IMR-90 (cell line): ENCODE measurements at regions not wholly inside any gene's neighbourhood (a gene's known extent, or its start where the extent isn't known, plus 50 kb on each side); places are given as distances from the start of the nearest gene placed in this dataset.

Source experiments
- ATAC-seq: fragments of 200-7000 bp; cut with Tn5 transposase; 2 replicates; pipeline ENCODE4 v1.9.1; 2020; ENCODE audit warnings: low read depth, mild to moderate bottlenecking, moderate library complexity
- BruUV-seq: library from RNA; stranded (reverse); fragments of 400-500 nt; replicated peaks from 2 replicates; lab custom pipeline; 2021; lab: Mats Ljungman, UMichigan
- CTCF ChIA-PET: fragments of 300-600 bp; formaldehyde crosslinking; extraction: SDS; loops from one replicate; lab custom pipeline; 2021; ENCODE audit warnings: antibody characterized with exemption; lab: Yijun Ruan, JAX
- POLR2A ChIA-PET: fragments of 300-600 bp; sonication (Branson Sonifier 250); formaldehyde crosslinking; loops from one replicate; lab custom pipeline; 2022; ENCODE audit warnings: antibody characterized with exemption; ENCODE audit not compliant: unreplicated experiment; lab: Charles Lee
- DNase-seq: peaks from one replicate; pipeline ENCODE4 v3.0.0; 2013
- H2AFZ ChIP-seq: replicated peaks from 2 replicates; pipeline ENCODE3; 2013; ENCODE audit warnings: low read length, mild to moderate bottlenecking; ENCODE audit not compliant: poor library complexity
- H2AK5ac ChIP-seq: 2 replicates; pipeline ENCODE4 v1.6.1; 2013; ENCODE audit warnings: low read depth, low read length, inconsistent platforms
- H2AK9ac ChIP-seq: replicated peaks from 2 replicates; pipeline ENCODE3; 2013; ENCODE audit warnings: mild to moderate bottlenecking, low read depth, low read length, moderate library complexity; ENCODE audit not compliant: poor library complexity
- H2BK120ac ChIP-seq: 2 replicates; pipeline ENCODE4 v1.6.1; 2013; ENCODE audit warnings: low read depth, low read length, inconsistent platforms
- H2BK15ac ChIP-seq: 3 replicates; pipeline ENCODE4 v1.6.1; 2013; ENCODE audit warnings: low read depth, low read length, inconsistent platforms
- H2BK20ac ChIP-seq: 2 replicates; pipeline ENCODE4 v1.6.1; 2013; ENCODE audit warnings: low read depth, mild to moderate bottlenecking, inconsistent platforms, low read length, moderate library complexity
- H2BK5ac ChIP-seq: 2 replicates; pipeline ENCODE4 v1.6.1; 2013; ENCODE audit warnings: mild to moderate bottlenecking, low read depth, low read length, inconsistent platforms; ENCODE audit not compliant: poor library complexity, severe bottlenecking
- H3K14ac ChIP-seq: replicated peaks from 2 replicates; pipeline ENCODE4 v1.6.1; 2013; ENCODE audit warnings: low read depth, low read length, inconsistent platforms
- H3K18ac ChIP-seq: 2 replicates; pipeline ENCODE4 v1.6.1; 2013; ENCODE audit warnings: low read depth, low read length, control low read depth
- H3K23ac ChIP-seq: 2 replicates; pipeline ENCODE4 v1.6.1; 2013; ENCODE audit warnings: low read depth, low read length, inconsistent platforms
- H3K27ac ChIP-seq: 2 replicates; pipeline ENCODE4 v1.5.1; 2013; ENCODE audit warnings: mild to moderate bottlenecking, control low read depth, low read length; ENCODE audit not compliant: insufficient read depth
- H3K27me3 ChIP-seq: 2 replicates; pipeline ENCODE4 v1.6.1; 2013; ENCODE audit warnings: low read length; ENCODE audit not compliant: control insufficient read depth, insufficient read depth
- H3K36me3 ChIP-seq: 2 replicates; pipeline ENCODE4 v1.6.1; 2013; ENCODE audit warnings: low read length, mixed read lengths; ENCODE audit not compliant: control insufficient read depth, insufficient read depth
- H3K4ac ChIP-seq: 2 replicates; pipeline ENCODE4 v1.6.1; 2013; ENCODE audit warnings: low read depth, low read length, inconsistent platforms
- H3K4me1 ChIP-seq: 2 replicates; pipeline ENCODE4 v1.6.1; 2013; ENCODE audit warnings: low read length, mixed read lengths; ENCODE audit not compliant: control insufficient read depth, insufficient read depth
- H3K4me2 ChIP-seq: 2 replicates; pipeline ENCODE4 v1.6.1; 2013; ENCODE audit warnings: low read depth, mild to moderate bottlenecking, control low read depth, low read length, moderate library complexity
- H3K4me3 ChIP-seq: 2 replicates; pipeline ENCODE4 v1.5.1; 2013; ENCODE audit warnings: low read depth, mild to moderate bottlenecking, control low read depth, low read length, moderate library complexity; ENCODE audit not compliant: insufficient read depth
- H3K56ac ChIP-seq: 2 replicates; pipeline ENCODE4 v1.6.1; 2013; ENCODE audit warnings: low read length, inconsistent platforms; ENCODE audit not compliant: insufficient read depth; ENCODE audit errors: extremely low read depth
- H3K79me1 ChIP-seq, 2 experiments: 2 replicates each; pipeline ENCODE4 v1.6.1; 2013; ENCODE audit warnings: low read length in 2 of 2, inconsistent platforms in 1 of 2, low read depth in 1 of 2
- H3K9ac ChIP-seq: 2 replicates; pipeline ENCODE4 v1.6.1; 2013; ENCODE audit warnings: low read depth, low read length, control low read depth
- H3K9me1 ChIP-seq: 2 replicates; pipeline ENCODE4 v1.6.1; 2013; ENCODE audit warnings: low read length, inconsistent platforms; ENCODE audit not compliant: insufficient read depth
- H3K9me3 ChIP-seq: 2 replicates; pipeline ENCODE4 v1.6.1; 2013; ENCODE audit warnings: low read length; ENCODE audit not compliant: control insufficient read depth, insufficient read depth
- H4K20me1 ChIP-seq: 2 replicates; pipeline ENCODE4 v1.6.1; 2013; ENCODE audit warnings: low read length, inconsistent platforms; ENCODE audit not compliant: insufficient read depth
- H4K5ac ChIP-seq: 2 replicates; pipeline ENCODE4 v1.6.1; 2013; ENCODE audit warnings: mild to moderate bottlenecking, low read depth, low read length, control low read depth
- H4K8ac ChIP-seq, 2 experiments: 2 replicates each; pipeline ENCODE4 v1.6.1; 2013; ENCODE audit warnings: low read depth in 2 of 2, low read length in 2 of 2, control low read depth in 1 of 2, inconsistent platforms in 1 of 2
- H4K91ac ChIP-seq: 2 replicates; pipeline ENCODE4 v1.6.1; 2013; ENCODE audit warnings: low read depth, low read length, inconsistent platforms; ENCODE audit not compliant: insufficient read depth
- MAZ ChIP-seq: IDR thresholded peaks from 2 replicates; pipeline ENCODE4 v1.6.1; 2012; ENCODE audit warnings: low read depth, mild to moderate bottlenecking, low read length, improper control_type of control experiment, moderate library complexity, borderline replicate concordance
- NFE2L2 ChIP-seq: fragments of 150-350 bp; IDR thresholded peaks from 2 replicates; pipeline ENCODE4 v1.6.1; 2016; ENCODE audit warnings: low read depth, mild to moderate bottlenecking, low read length
- RCOR1 ChIP-seq: IDR thresholded peaks from 2 replicates; pipeline ENCODE4 v1.6.1; 2012; ENCODE audit warnings: mild to moderate bottlenecking, low read length, improper control_type of control experiment; ENCODE audit not compliant: insufficient replicate concordance
- WGBS, 2 experiments: methylation state at CpG; one replicate each; pipeline versions ENCODE4 v1.1.5 to v1.1.7; 2013; ENCODE audit warnings: missing lambda C conversion rate in 2 of 2; ENCODE audit not compliant: insufficient read length in 1 of 2; ENCODE audit errors: extremely low coverage in 2 of 2; 5-methylcytosine and 5-hydroxymethylcytosine counted together
- dilution Hi-C: fragments of 300-500 bp; cut with HindIII; formaldehyde crosslinking; loops from one replicate; pipeline ENCODE4 v1.14.3; 2018; ENCODE audit warnings: low sequenced_read_pairs; ENCODE audit not compliant: unreplicated experiment
- in situ Hi-C: fragments of 300-500 bp; cut with MboI; formaldehyde crosslinking; loops from 3 replicates; pipeline ENCODE4 v1.14.3; 2019; ENCODE audit warnings: low sequenced_read_pairs, inconsistent platforms, mixed read lengths
- intact Hi-C: fragments of 100-400 bp; cut with micrococcal nuclease; formaldehyde crosslinking; loops from 2 replicates; pipeline ENCODE4 v1.10.0; 2022

GRCh38 chr18:30915336-30915988 is 127.1 kb downstream of the DSC3 start:
- no peak for DNase-seq
- CTCF ChIA-PET: no interaction called here
- Histone ChIP-seq H3K56ac (no peak overlapping the region), H2AK5ac (no peak overlapping the region), H3K4me3 (no peak overlapping the region), H4K8ac (no peak overlapping the region), H3K9me1 (no peaks in the 10 kb centered on the region), H2BK15ac (no peak overlapping the region), H3K27me3 (no peaks in the 10 kb centered on the region), H4K20me1 (no peaks in the 10 kb centered on the region), H2BK120ac (no peak overlapping the region), H3K9me3 (no peaks in the 10 kb centered on the region), H3K4me2 (no peak overlapping the region), H2AK9ac (no peak overlapping the region), H3K14ac (no peak overlapping the region), H3K79me1 (no peaks in the 10 kb centered on the region), H3K4me1 (no peaks in the 10 kb centered on the region), H2AFZ (no peak overlapping the region), H3K4ac (no peak overlapping the region), H4K91ac (no peak overlapping the region), H3K23ac (no peak overlapping the region), H3K36me3 (no peaks in the 10 kb centered on the region), H2BK20ac (no peak overlapping the region), H2BK5ac (no peak overlapping the region), H3K9ac (no peak overlapping the region), H4K5ac (no peak overlapping the region), H3K27ac (no peak overlapping the region), H3K18ac (no peak overlapping the region)
- dilution Hi-C loops: no loop called here
- ATAC-seq: no peak
- TF ChIP-seq NFE2L2: 0 out of 2 replicates have a peak, but pooled peaks have one; percentile 45
- TF ChIP-seq RCOR1: no peak
- TF ChIP-seq MAZ: no peak
- WGBS, 2 experiments: no CpG with 5 or more reads among the region's 4 CpGs
- no TSS peak for BruUV-seq
- POLR2A ChIA-PET: no interaction called here
- in situ Hi-C loops: no loop called here
- intact Hi-C loops: no loop called here
